GM12878 (cell line): ENCODE measurements at regions not wholly inside any gene's neighbourhood (a gene's known extent, or its start where the extent isn't known, plus 50 kb on each side); places are given as distances from the start of the nearest gene placed in this dataset.

Source experiments
- ATAC-seq: fragments of 200-7000 bp; cut with Tn5 transposase; 3 replicates; pipeline ENCODE4 v1.9.1; 2020; ENCODE audit warnings: mild to moderate bottlenecking, moderate library complexity
- BruUV-seq: library from RNA; stranded (reverse); fragments of 400-500 nt; replicated peaks from 2 replicates; lab custom pipeline; 2021; lab: Mats Ljungman, UMichigan
- CTCF ChIA-PET: fragments of 300-600 bp; sonication (Branson Sonifier 250); formaldehyde crosslinking; extraction: SDS; loops from one replicate; lab custom pipeline; 2021; ENCODE audit warnings: inconsistent platforms; lab: Yijun Ruan, JAX
- POLR2A ChIA-PET: fragments of 350-600 bp; formaldehyde crosslinking; extraction: SDS; loops from one replicate; lab custom pipeline; 2021; ENCODE audit warnings: inconsistent platforms; lab: Charles Lee
- RAD21 ChIA-PET: fragments of 300-600 bp; sonication (Branson Sonifier 250); formaldehyde crosslinking; loops from one replicate; lab custom pipeline; 2023; ENCODE audit warnings: antibody characterized with exemption; ENCODE audit not compliant: unreplicated experiment; lab: Charles Lee
- SMC1A ChIA-PET: fragments of 300-600 bp; sonication (Branson Sonifier 250); formaldehyde crosslinking; loops from one replicate; lab custom pipeline; 2023; ENCODE audit not compliant: unreplicated experiment, uncharacterized antibody; lab: Charles Lee
- DNase-seq: peaks from one replicate; pipeline ENCODE4 v3.0.0-alpha.2; 2011; ENCODE audit warnings: low read depth, low spot score
- FAIRE-seq: peaks from 3 replicates; lab custom pipeline; 2011; peaks lifted over from hg19 to GRCh38; lab: Jason Lieb, UNC
- H2AFZ ChIP-seq: 2 replicates; pipeline ENCODE4 v1.6.0; 2011; ENCODE audit warnings: low read depth, low read length, control low read depth; ENCODE audit not compliant: control insufficient read depth
- H3K27ac ChIP-seq: 2 replicates; pipeline ENCODE4 v1.5.1; 2011; ENCODE audit warnings: control low read depth; ENCODE audit not compliant: control insufficient read depth, insufficient read depth
- H3K27me3 ChIP-seq, 2 experiments: replicated peaks in 1 of 2; 2 replicates each; pipeline versions ENCODE4 v1.6.0 to v1.6.1; 2011; ENCODE audit warnings: low read length in 1 of 2; ENCODE audit not compliant: control insufficient read depth in 2 of 2, insufficient read depth in 2 of 2
- H3K36me3 ChIP-seq, 2 experiments: 2 replicates each; pipeline ENCODE4 v1.5.1; 2011; ENCODE audit warnings: low read length in 1 of 2; ENCODE audit not compliant: control insufficient read depth in 2 of 2, insufficient read depth in 2 of 2
- H3K4me1 ChIP-seq: 2 replicates; pipeline ENCODE4 v1.6.1; 2011; ENCODE audit warnings: mild to moderate bottlenecking, low read length, moderate library complexity, mixed read lengths; ENCODE audit not compliant: control insufficient read depth, insufficient read depth
- H3K4me2 ChIP-seq: 2 replicates; pipeline ENCODE4 v1.6.0; 2011; ENCODE audit warnings: control low read depth; ENCODE audit not compliant: control insufficient read depth, insufficient read depth
- H3K4me3 ChIP-seq: fragments of 200-600 bp; sonication (generic); 2 replicates; pipeline ENCODE4 v1.5.1; 2016
- H3K79me2 ChIP-seq: 2 replicates; pipeline ENCODE4 v1.6.0; 2011; ENCODE audit warnings: low read length; ENCODE audit not compliant: control insufficient read depth, insufficient read depth
- H3K9ac ChIP-seq: 2 replicates; pipeline ENCODE4 v1.8.0; 2011; ENCODE audit warnings: low read length, control low read depth, mixed read lengths; ENCODE audit not compliant: control insufficient read depth, insufficient read depth
- H3K9me3 ChIP-seq: replicated peaks from 3 replicates; pipeline ENCODE4 v1.5.1; 2011; ENCODE audit warnings: mild to moderate bottlenecking, low read length; ENCODE audit not compliant: control insufficient read depth, insufficient read depth
- H4K20me1 ChIP-seq: 2 replicates; pipeline ENCODE4 v1.6.0; 2011; ENCODE audit not compliant: control insufficient read depth, insufficient read depth
- BMI1 ChIP-seq: fragments of 450-650 bp; IDR thresholded peaks from 2 replicates; pipeline ENCODE4 v1.6.1; 2016; ENCODE audit warnings: mild to moderate bottlenecking, moderate library complexity, borderline replicate concordance
- CUX1 ChIP-seq: IDR thresholded peaks from 2 replicates; pipeline ENCODE4 v1.6.1; 2012; ENCODE audit warnings: improper control_type of control experiment, low read depth, low read length; ENCODE audit not compliant: insufficient replicate concordance
- ELK1 ChIP-seq: IDR thresholded peaks from 2 replicates; pipeline ENCODE4 v1.6.1; 2012; ENCODE audit warnings: low read depth, low read length, improper control_type of control experiment
- ESRRA ChIP-seq: IDR thresholded peaks from 2 replicates; pipeline ENCODE4 v1.6.1; 2012; ENCODE audit warnings: mild to moderate bottlenecking, low read length, improper control_type of control experiment
- FOXK2 ChIP-seq: fragments of 450-650 bp; IDR thresholded peaks from 2 replicates; pipeline ENCODE4 v1.6.1; 2017; ENCODE audit warnings: mild to moderate bottlenecking, moderate library complexity
- IKZF1 ChIP-seq: fragments of 450-650 bp; conservative IDR thresholded peaks from 2 replicates; pipeline ENCODE4 v1.6.1; 2017; ENCODE audit warnings: antibody characterized with exemption, mild to moderate bottlenecking
- IKZF2 ChIP-seq, 2 experiments: fragments of 450-650 bp; IDR thresholded peaks; 2 replicates each; pipeline ENCODE4 v1.6.1; 2017; ENCODE audit warnings: mild to moderate bottlenecking in 2 of 2, moderate library complexity in 2 of 2
- IRF3 ChIP-seq: fragments of 450-650 bp; IDR thresholded peaks from 2 replicates; pipeline ENCODE4 v1.6.1; 2014; ENCODE audit warnings: mild to moderate bottlenecking
- RUNX3 ChIP-seq: IDR thresholded peaks from 2 replicates; pipeline ENCODE4 v1.6.1; 2012; ENCODE audit warnings: low read length, inconsistent platforms
- SREBF1 ChIP-seq: IDR thresholded peaks from 2 replicates; pipeline ENCODE4 v1.6.1; 2012; ENCODE audit warnings: mild to moderate bottlenecking, low read length
- TCF3 ChIP-seq: IDR thresholded peaks from 2 replicates; pipeline ENCODE4 v1.6.1; 2012; ENCODE audit warnings: low read depth, mild to moderate bottlenecking, low read length, borderline replicate concordance; ENCODE audit not compliant: insufficient read depth
- ZBTB40 ChIP-seq: fragments of 450-650 bp; IDR thresholded peaks from 2 replicates; pipeline ENCODE4 v1.6.1; 2016; ENCODE audit warnings: mild to moderate bottlenecking, moderate library complexity, borderline replicate concordance
- ZNF622 ChIP-seq: fragments of 450-650 bp; IDR thresholded peaks from 2 replicates; pipeline ENCODE4 v1.6.1; 2017; ENCODE audit warnings: mild to moderate bottlenecking, inconsistent platforms
- WGBS: methylation state at CpG from one replicate; pipeline ENCODE4 v1.1.6; 2016; ENCODE audit warnings: low lambda C conversion rate; ENCODE audit not compliant: insufficient replicate concordance, insufficient coverage; ENCODE audit errors: missing lambda C conversion rate; 5-methylcytosine and 5-hydroxymethylcytosine counted together
- in situ Hi-C: fragments of 300-500 bp; cut with MboI; formaldehyde crosslinking; loops from 9 replicates; pipeline ENCODE4 v1.14.3; 2018; ENCODE audit warnings: mixed read lengths
- intact Hi-C: fragments of 100-400 bp; cut with micrococcal nuclease; formaldehyde crosslinking; loops from one replicate; pipeline ENCODE4 v1.14.2; 2022; ENCODE audit not compliant: unreplicated experiment

GRCh38 chr15:95277266-95277665 is 1045.9 kb downstream of the MCTP2 start:
- DNase-seq = no peak
- Histone ChIP-seq H3K27ac (no peak overlapping the region), H3K9me3 (no peaks in the 10 kb centered on the region), H4K20me1 (no peaks in the 10 kb centered on the region), H3K4me3 (no peak overlapping the region), H3K4me2 (no peak overlapping the region), H3K36me3 (no peaks in the 10 kb centered on the region), H2AFZ (no peak overlapping the region), H3K4me1 (no peaks in the 10 kb centered on the region), H3K79me2 (no peaks in the 10 kb centered on the region), H3K9ac (no peak overlapping the region), H3K27me3 (no peaks in the 10 kb centered on the region)
- POLR2A ChIA-PET = no interaction called here
- RAD21 ChIA-PET = interaction anchor here (0.6 to 1.1 kb wide), 5 partner anchors 9 to 17 kb away, joined by 3 to 5 read pairs (median 3); no protein-coding TSS in a partner anchor
- no peak for ATAC-seq
- SMC1A ChIA-PET = interaction anchor here (0.6 to 22.3 kb wide), 3 partner anchors 11 to 14 kb away, joined by 3 to 310 read pairs (median 5); no protein-coding TSS in a partner anchor
- in situ Hi-C loops (no loop called here), intact Hi-C loops (no loop called here)
- BruUV-seq = no TSS peak
- FAIRE-seq = no peak
- CTCF ChIA-PET = interaction anchor here (10.1 kb wide), 1 partner anchor 14 kb away, joined by 72 read pairs; no protein-coding TSS in a partner anchor
- 21% methylated on average over 3 of the region's 3 CpGs for WGBS
- no peak for TF ChIP-seq FOXK2
- no peak for TF ChIP-seq ZNF622
- TF ChIP-seq CUX1 = no peak
- TF ChIP-seq IKZF2 (IDR thresholded peaks at IDR 0.05) = no peak
- TF ChIP-seq RUNX3 = no peak
- no peak for TF ChIP-seq ZBTB40
- TF ChIP-seq SREBF1 = no peak
- no peak for TF ChIP-seq ESRRA
- TF ChIP-seq IKZF1 = no peak
- no peak for TF ChIP-seq TCF3
- TF ChIP-seq IRF3 = no peak
- no peak for TF ChIP-seq ELK1
- TF ChIP-seq BMI1 = no peak
